ENCODE measurements at regions not wholly inside any gene's neighbourhood (a gene's known extent, or its start where the extent isn't known, plus 50 kb on each side); places are given as distances from the start of the nearest gene placed in this dataset.

DNA sequence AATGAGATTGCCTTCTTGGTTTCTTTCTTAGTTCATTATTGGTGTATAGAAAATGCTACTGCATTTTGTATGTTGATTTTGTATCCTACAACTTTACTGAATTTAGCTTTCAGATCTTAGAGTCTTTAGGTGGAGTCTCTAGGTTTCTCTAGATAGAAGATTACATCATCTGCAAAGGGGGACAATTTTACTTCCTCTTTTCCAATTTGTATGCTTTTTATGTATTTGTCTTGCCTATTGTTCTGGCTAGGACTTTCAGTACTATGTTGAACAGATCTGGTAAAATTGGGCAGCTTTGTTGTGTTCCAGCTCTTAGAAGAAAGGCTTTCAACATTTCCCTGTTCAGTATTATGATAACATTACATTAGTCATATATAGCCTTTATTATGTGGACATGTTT is 101.0 kb upstream of the SPRY2 start:
- TF ChIP-seq, protein P1, sequence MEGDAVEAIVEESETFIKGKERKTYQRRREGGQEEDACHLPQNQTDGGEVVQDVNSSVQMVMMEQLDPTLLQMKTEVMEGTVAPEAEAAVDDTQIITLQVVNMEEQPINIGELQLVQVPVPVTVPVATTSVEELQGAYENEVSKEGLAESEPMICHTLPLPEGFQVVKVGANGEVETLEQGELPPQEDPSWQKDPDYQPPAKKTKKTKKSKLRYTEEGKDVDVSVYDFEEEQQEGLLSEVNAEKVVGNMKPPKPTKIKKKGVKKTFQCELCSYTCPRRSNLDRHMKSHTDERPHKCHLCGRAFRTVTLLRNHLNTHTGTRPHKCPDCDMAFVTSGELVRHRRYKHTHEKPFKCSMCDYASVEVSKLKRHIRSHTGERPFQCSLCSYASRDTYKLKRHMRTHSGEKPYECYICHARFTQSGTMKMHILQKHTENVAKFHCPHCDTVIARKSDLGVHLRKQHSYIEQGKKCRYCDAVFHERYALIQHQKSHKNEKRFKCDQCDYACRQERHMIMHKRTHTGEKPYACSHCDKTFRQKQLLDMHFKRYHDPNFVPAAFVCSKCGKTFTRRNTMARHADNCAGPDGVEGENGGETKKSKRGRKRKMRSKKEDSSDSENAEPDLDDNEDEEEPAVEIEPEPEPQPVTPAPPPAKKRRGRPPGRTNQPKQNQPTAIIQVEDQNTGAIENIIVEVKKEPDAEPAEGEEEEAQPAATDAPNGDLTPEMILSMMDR (conservative IDR thresholded peaks at IDR 0.05; ENCODE audit: low read depth, low read length) = no peak
- DNase-seq (ENCODE audit: low read depth) = no peak
- H3K4me3 ChIP-seq (ENCODE audit: low read length) = no peak overlapping the region

DNA sequence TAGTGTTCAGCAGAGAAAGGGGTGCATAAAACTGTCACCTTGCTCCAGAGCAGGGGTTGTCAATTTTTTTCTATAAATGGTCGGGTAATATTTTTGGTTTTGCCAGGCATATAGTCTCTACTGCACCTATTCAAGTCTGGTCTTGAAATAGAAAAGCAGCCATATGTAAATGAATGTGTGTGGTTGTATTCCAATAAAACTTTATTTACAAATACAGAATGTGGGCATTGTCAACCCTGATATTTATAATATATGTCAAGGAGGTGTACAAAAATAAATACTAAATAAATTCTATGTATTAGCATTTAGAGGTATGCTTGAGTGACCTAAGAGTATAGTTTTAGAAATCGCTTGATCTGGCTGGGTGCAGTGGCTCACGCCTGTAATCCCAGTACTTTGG is 97.6 kb upstream of the SPRY2 start:
- TF ChIP-seq, protein P1 (conservative IDR thresholded peaks at IDR 0.05; ENCODE audit: low read depth, low read length) = no peak
- no peak overlapping the region for H3K4me3 ChIP-seq (ENCODE audit: low read length)
- DNase-seq (ENCODE audit: low read depth) = no peak

DNA sequence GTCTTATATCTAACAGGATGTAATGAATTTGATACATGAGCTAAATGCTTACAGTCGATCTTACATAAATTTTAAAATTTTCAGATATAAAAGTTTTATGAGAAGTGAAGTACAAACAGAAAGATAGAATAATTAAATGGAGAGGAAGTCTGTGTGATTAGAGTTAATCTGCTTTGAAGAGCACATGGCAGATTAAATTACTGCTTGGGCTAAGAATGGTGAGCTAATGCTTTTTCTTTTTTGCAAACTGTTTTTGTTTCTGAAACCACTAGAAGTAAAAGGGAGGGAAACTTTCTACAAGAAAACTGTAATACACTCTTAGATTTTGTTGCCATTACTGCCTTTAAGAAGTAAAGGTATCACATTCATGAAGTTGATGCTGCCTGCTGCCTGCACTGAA is 96.3 kb upstream of the SPRY2 start:
- TF ChIP-seq, protein P1 (conservative IDR thresholded peaks at IDR 0.05; ENCODE audit: low read depth, low read length) = no peak
- peak; percentile 36 for DNase-seq (ENCODE audit: low read depth)
- H3K4me3 ChIP-seq (ENCODE audit: low read length) = no peak overlapping the region

DNA sequence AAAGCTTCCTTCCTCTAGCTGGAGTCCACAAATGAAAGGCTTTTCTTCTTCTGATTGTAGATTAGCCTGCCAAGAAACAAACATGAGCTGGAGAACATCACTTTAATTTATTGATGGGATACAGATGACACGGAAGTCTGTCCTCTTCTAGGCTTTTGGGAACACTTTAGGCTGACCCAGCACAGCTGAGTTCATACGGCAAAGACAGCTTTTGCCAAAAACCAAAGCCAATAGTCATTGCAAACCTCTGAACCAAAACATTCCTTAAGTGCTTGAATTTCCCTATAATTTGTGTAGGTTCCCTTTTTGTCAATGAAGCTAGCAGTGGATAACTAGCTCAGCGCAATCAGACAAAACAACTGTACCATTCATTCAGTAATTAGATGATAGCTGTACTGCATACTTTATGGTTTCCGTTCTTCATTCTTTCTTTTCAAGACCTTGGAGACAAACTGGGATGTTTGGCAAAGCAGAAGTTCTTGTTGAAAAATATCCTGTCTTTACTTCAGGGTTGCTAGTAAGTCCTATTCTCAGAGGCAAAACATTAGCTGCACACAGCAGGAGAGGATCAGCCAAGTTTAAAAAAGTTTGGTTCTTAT is 95.7 kb upstream of the SPRY2 start:
- TF ChIP-seq, protein P1 (conservative IDR thresholded peaks at IDR 0.05; ENCODE audit: low read depth, low read length) = no peak
- no peak overlapping the region for H3K4me3 ChIP-seq (ENCODE audit: low read length)
- peak; percentile 8 for DNase-seq (ENCODE audit: low read depth)

DNA sequence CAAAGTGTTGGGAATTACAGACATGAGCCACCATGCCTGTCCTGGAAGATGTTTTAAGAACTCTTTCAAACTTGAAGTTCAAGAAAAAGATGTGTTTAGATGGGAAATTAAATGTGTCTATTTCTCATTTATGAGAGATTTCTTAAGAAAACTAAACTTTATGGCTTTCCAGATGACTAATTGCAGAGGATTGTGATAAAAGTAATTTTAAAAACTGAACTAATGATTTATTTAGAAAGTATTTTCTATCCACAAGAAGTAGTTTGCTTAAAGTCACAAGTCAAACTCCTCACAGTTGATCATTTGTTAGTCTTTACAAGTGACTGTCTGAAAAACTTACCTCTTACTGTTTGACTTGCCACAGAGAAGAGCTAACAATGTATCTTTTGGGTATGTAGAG is 89.6 kb upstream of the SPRY2 start:
- TF ChIP-seq, protein P1 (conservative IDR thresholded peaks at IDR 0.05; ENCODE audit: low read depth, low read length) = no peak
- no peak overlapping the region for H3K4me3 ChIP-seq (ENCODE audit: low read length)
- no peak for DNase-seq (ENCODE audit: low read depth)

DNA sequence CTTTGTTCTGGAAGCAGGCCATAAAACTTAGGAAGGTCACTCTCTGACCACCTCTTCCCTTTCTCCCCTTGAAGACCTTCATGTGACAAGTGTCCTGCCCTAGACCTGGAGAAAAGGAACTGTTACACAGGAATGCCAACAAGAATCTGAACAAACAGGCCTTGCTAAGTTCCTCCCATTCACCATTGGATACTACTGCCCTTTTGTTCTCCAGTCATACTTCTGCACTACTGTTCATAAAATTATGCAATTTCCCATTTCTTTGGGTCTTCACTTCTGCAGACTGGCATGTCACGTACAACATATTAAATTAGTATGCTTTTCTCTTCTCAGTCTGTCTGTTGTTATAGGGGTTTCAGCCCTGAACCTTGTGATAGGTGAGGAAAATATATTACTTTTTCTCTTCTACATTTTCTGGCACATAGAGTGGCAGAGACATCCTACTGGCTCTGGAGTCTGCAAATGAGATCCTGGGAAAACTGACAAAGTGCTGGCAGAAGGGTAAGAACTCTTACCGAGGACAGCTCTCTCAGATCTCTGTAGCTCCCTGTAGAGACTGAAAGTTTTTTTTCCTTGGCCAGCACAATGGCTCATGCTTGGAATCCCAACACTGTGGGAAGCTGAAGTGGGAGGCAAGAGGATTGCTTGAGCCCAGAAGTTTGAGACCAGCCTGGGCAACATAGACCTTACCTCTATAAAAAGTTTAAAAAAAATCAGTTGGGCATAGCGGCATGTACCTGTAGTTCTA is 87.6 kb upstream of the SPRY2 start:
- no peak for DNase-seq (ENCODE audit: low read depth)
- no peak overlapping the region for H3K4me3 ChIP-seq (ENCODE audit: low read length)
- TF ChIP-seq, protein P1 (conservative IDR thresholded peaks at IDR 0.05; ENCODE audit: low read depth, low read length) = no peak

DNA sequence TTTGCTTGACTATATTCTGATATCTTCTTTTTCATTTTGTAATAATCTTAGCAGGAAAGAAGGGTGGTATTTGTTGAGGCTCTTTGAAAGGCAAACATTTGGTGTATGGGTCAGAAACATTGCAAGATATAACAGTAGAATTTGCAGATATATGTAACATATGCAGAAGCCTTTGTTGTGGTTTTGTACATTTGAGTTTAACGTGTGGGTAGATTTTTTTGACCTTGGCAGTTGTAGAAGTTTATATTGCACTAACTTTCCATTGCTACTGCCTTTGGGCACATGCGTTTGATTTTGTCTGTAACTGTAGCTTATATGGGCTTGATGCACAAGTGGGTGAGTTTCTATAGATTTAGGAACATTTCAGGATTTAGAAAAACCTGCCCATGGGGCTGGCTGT is 78.5 kb upstream of the SPRY2 start:
- TF ChIP-seq, protein P1 (conservative IDR thresholded peaks at IDR 0.05; ENCODE audit: low read depth, low read length) = no peak
- H3K4me3 ChIP-seq (ENCODE audit: low read length) = no peak overlapping the region
- DNase-seq (ENCODE audit: low read depth) = no peak
